NCI-H82 (cell line): ENCODE measurements at regions not wholly inside any gene's neighbourhood (a gene's known extent, or its start where the extent isn't known, plus 50 kb on each side); places are given as distances from the start of the nearest gene placed in this dataset.
"Not testable (repeated sequence)": the region's sequence is repeated elsewhere in the genome, so short reads cannot be mapped to it uniquely, and the experiment has no call there.

Source experiments
- DNase-seq: peaks from one replicate; lab custom pipeline; 2025; lab: John Stamatoyannopoulos, UW

GRCh38 chr13:89052699-89053098, 1381.5 kb downstream of the SLITRK5 start:
- DNase-seq, result no peak

GRCh38 chr13:89053418-89053817, 1382.2 kb downstream of the SLITRK5 start:
- DNase-seq, result no peak

- DNase-seq, result no peak
Observed at GRCh38 chr13:89057274-89057673, 1386.1 kb downstream of the SLITRK5 start.

- no peak for DNase-seq
Observed at GRCh38 chr13:89057862-89058261, 1386.7 kb downstream of the SLITRK5 start.

- DNase-seq, result no peak
Observed at GRCh38 chr13:89061821-89062220, 1390.7 kb downstream of the SLITRK5 start.

- peak; percentile 83 for DNase-seq
Observed at GRCh38 chr13:89066868-89067466, 1395.8 kb downstream of the SLITRK5 start.

GRCh38 chr13:89072979-89073378, 1401.8 kb downstream of the SLITRK5 start:
- no peak for DNase-seq

- DNase-seq, result no peak
Observed at GRCh38 chr13:89076622-89077021, 1405.5 kb downstream of the SLITRK5 start.

- no peak for DNase-seq
Observed at GRCh38 chr13:89082623-89083022, 1411.5 kb downstream of the SLITRK5 start.

- DNase-seq, result not testable (repeated sequence)
Observed at GRCh38 chr13:89088107-89088506, 1416.9 kb downstream of the SLITRK5 start.

GRCh38 chr13:89097994-89098393, 1426.8 kb downstream of the SLITRK5 start:
- DNase-seq, result no peak

- no peak for DNase-seq
Observed at GRCh38 chr13:89113744-89114143, 1442.6 kb downstream of the SLITRK5 start.

GRCh38 chr13:89115307-89115706, 1444.1 kb downstream of the SLITRK5 start:
- peak; percentile 30 for DNase-seq

- DNase-seq, result no peak
Observed at GRCh38 chr13:89136678-89137077, 1465.5 kb downstream of the SLITRK5 start.

- DNase-seq, result no peak
Observed at GRCh38 chr13:89150362-89150761, 1479.2 kb downstream of the SLITRK5 start.

GRCh38 chr13:89153941-89154340, 1482.8 kb downstream of the SLITRK5 start:
- no peak for DNase-seq

- peak; percentile 84 for DNase-seq
Observed at GRCh38 chr13:89163096-89163495, 1491.9 kb downstream of the SLITRK5 start.

GRCh38 chr13:89165685-89166084, 1494.5 kb downstream of the SLITRK5 start:
- no peak for DNase-seq

- peak; percentile 55 for DNase-seq
Observed at GRCh38 chr13:89169951-89170350, 1498.8 kb downstream of the SLITRK5 start.

GRCh38 chr13:89181041-89181440, 1509.9 kb downstream of the SLITRK5 start:
- no peak for DNase-seq

GRCh38 chr13:89199138-89199537, 1528.0 kb downstream of the SLITRK5 start:
- no peak for DNase-seq

- DNase-seq, result no peak
Observed at GRCh38 chr13:89204435-89204834, 1533.3 kb downstream of the SLITRK5 start.

- DNase-seq, result no peak
Observed at GRCh38 chr13:89205856-89206520, 1534.8 kb downstream of the SLITRK5 start.

- DNase-seq, result no peak
Observed at GRCh38 chr13:89212186-89212585, 1541.0 kb downstream of the SLITRK5 start.
